Upper lobe of left lung (tissue), 4 donors: ENCODE measurements at regions not wholly inside any gene's neighbourhood (a gene's known extent, or its start where the extent isn't known, plus 50 kb on each side); places are given as distances from the start of the nearest gene placed in this dataset.

Source experiments
- EP300 ChIP-seq, 4 donors: sonication (generic); formaldehyde crosslinking; IDR thresholded peaks; one replicate each; pipeline ENCODE4 v1.5.1; 2017; ENCODE audit warnings: antibody characterized with exemption in 4 of 4, control low read depth in 2 of 4
- POLR2A ChIP-seq, 4 donors: fragments of 450-650 bp; IDR thresholded peaks; one replicate each; pipeline ENCODE4 v1.5.1; 2016 to 2017; ENCODE audit warnings: antibody characterized with exemption in 4 of 4, mild to moderate bottlenecking in 2 of 4
- POLR2AphosphoS5 ChIP-seq, 2 donors: sonication (generic); formaldehyde crosslinking; IDR thresholded peaks; one replicate each; pipeline ENCODE4 v1.5.1; 2017; ENCODE audit warnings: antibody characterized with exemption in 2 of 2
- TF ChIP-seq, protein P1 (sequence below), 6 experiments: fragments of 450-650 bp in 4 of 6; fragments of 200-600 bp in 2 of 6; sonication (generic) in 2 of 6; IDR thresholded peaks; one replicate each; pipeline ENCODE4 v1.5.1; 2016 to 2019; ENCODE audit warnings: antibody characterized with exemption in 6 of 6

DNA sequence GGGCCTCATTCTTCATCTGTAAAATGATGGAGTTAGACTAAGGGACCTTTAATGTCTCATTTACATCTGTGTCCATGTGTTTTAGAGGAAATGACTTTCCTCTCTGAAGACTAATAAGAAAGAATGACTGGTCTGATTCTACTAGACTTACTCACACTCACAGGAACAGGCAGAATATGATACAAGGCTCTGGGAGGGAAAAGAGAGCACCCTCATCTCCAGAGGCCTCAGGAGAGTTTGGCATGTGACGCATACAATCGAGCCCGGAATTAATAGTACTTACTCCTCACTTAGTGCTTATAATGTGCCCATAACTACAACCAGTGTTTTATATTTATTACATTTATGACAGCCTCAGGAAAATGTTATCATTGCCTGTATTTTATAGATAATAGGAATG, 608.7 kb downstream of the KCTD16 start:
- TF ChIP-seq, protein P1, sequence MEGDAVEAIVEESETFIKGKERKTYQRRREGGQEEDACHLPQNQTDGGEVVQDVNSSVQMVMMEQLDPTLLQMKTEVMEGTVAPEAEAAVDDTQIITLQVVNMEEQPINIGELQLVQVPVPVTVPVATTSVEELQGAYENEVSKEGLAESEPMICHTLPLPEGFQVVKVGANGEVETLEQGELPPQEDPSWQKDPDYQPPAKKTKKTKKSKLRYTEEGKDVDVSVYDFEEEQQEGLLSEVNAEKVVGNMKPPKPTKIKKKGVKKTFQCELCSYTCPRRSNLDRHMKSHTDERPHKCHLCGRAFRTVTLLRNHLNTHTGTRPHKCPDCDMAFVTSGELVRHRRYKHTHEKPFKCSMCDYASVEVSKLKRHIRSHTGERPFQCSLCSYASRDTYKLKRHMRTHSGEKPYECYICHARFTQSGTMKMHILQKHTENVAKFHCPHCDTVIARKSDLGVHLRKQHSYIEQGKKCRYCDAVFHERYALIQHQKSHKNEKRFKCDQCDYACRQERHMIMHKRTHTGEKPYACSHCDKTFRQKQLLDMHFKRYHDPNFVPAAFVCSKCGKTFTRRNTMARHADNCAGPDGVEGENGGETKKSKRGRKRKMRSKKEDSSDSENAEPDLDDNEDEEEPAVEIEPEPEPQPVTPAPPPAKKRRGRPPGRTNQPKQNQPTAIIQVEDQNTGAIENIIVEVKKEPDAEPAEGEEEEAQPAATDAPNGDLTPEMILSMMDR (IDR thresholded peaks at IDR 0.05): no peak
- no peak for TF ChIP-seq POLR2AphosphoS5 (IDR thresholded peaks at IDR 0.05)
- no peak for TF ChIP-seq POLR2A (IDR thresholded peaks at IDR 0.05)
- no peak for TF ChIP-seq EP300 (IDR thresholded peaks at IDR 0.05)
